Upper lobe of left lung (tissue), 4 donors: ENCODE measurements at regions not wholly inside any gene's neighbourhood (a gene's known extent, or its start where the extent isn't known, plus 50 kb on each side); places are given as distances from the start of the nearest gene placed in this dataset.

ENCODE experiments used
- POLR2AphosphoS5 ChIP-seq, 2 donors: sonication (generic); formaldehyde crosslinking; IDR thresholded peaks; one replicate each; pipeline ENCODE4 v1.5.1; 2017; ENCODE audit warnings: antibody characterized with exemption in 2 of 2
- TF ChIP-seq, protein P1 (sequence below), 6 experiments: fragments of 450-650 bp in 4 of 6; fragments of 200-600 bp in 2 of 6; sonication (generic) in 2 of 6; IDR thresholded peaks; one replicate each; pipeline ENCODE4 v1.5.1; 2016 to 2019; ENCODE audit warnings: antibody characterized with exemption in 6 of 6

DNA sequence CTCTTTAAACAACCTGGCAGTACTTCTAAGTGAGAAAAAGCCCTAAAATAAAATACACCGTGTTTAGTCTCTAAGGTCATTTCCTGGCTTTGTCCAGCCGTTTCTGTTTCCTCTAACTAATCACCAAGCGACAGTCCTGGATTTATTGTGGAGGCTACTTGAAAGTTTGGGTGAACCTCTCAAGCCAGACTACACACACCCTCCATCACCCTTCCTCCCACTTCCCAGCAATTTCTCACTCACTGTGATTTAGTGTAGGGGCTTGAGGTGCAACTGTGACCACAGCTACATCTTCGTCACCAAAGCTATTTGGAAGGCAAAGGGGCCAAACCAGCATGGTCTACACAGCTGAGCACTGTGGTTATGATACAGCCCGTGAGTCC lies 240.0 kb upstream of the SLC24A2 start:
- no peak for TF ChIP-seq POLR2AphosphoS5 (IDR thresholded peaks at IDR 0.05)
- TF ChIP-seq, protein P1, sequence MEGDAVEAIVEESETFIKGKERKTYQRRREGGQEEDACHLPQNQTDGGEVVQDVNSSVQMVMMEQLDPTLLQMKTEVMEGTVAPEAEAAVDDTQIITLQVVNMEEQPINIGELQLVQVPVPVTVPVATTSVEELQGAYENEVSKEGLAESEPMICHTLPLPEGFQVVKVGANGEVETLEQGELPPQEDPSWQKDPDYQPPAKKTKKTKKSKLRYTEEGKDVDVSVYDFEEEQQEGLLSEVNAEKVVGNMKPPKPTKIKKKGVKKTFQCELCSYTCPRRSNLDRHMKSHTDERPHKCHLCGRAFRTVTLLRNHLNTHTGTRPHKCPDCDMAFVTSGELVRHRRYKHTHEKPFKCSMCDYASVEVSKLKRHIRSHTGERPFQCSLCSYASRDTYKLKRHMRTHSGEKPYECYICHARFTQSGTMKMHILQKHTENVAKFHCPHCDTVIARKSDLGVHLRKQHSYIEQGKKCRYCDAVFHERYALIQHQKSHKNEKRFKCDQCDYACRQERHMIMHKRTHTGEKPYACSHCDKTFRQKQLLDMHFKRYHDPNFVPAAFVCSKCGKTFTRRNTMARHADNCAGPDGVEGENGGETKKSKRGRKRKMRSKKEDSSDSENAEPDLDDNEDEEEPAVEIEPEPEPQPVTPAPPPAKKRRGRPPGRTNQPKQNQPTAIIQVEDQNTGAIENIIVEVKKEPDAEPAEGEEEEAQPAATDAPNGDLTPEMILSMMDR (IDR thresholded peaks at IDR 0.05), result no peak
